T47D (cell line): ENCODE measurements at regions not wholly inside any gene's neighbourhood (a gene's known extent, or its start where the extent isn't known, plus 50 kb on each side); places are given as distances from the start of the nearest gene placed in this dataset.
"Not testable (repeated sequence)": the region's sequence is repeated elsewhere in the genome, so short reads cannot be mapped to it uniquely, and the experiment has no call there.

Experiments used
- DNase-seq, 2 experiments: peaks; one replicate each; pipeline versions ENCODE4 v3.0.0 to v3.0.0-alpha.2; 2011 to 2012; ENCODE audit warnings: low read depth in 1 of 2, low spot score in 1 of 2
- JUND ChIP-seq: IDR thresholded peaks from 2 replicates; pipeline ENCODE4 v1.6.1; 2012; ENCODE audit warnings: low read depth
- in situ Hi-C: cut with HindIII; loops from 2 replicates; pipeline ENCODE4 v1.10.0; 2016; ENCODE audit warnings: low sequenced_read_pairs, low pct_unique_long_range_greater_than_20kb

DNA sequence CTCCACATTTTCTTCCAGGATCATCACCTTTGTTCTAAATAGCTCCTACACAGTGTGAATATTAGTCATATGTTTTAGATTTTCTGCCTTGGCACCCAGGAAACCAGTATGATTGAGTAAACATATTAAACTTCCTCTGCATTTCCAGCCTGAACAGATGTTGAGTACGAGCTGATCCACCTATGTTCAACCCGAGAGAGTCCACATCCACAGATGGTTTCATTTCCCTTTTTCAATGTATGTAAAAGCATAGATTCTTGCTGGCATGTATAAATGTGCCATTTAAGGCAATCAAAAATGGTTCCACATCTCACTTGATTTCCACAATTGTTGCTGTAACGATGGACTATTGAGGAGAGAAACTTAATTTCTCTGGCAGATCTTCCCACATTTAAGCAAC lies 74.2 kb downstream of the ZNF716 start:
- in situ Hi-C loops, DNase-seq: not testable (repeated sequence)

DNA sequence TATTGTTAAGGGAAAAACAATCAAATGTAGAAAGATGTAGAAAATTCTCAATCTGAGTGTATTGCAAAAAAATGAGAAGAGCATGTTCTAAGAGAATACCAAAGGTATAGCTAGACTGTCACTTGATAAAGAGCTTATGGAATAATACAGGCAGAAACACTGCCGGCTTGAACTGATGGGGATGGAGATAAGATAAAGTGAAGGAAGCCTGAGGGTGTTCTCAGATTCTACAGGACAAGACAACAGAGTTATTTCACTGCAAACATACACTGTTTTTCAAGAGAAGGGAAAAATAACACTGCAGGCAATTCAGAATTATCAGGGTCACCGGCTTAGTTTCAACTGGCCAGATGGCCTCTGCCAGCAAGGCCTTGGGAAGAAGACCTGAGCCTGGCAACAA lies 80.0 kb downstream of the ZNF716 start:
- no peak for DNase-seq
- in situ Hi-C loops = no loop called here
- TF ChIP-seq JUND = no peak

DNA sequence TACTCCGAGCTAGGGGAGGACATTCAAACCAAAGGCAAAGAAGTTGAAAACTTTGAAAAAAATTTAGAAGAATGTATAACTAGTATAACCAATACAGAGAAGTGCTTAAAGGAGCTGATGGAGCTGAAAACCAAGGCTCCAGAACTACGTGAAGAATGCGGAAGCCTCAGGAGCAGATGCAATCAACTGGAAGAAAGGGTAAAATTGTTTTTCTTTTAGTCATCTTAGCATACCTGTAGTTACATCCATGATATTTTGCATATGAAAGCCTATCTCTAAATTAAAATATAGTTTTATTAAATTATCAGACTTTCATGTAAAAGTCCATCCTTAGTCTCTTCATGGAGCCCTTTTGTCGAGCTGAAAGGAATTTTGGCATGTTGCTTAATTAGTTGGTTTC lies 90.7 kb downstream of the ZNF716 start:
- peak; percentile 61 for TF ChIP-seq JUND

DNA sequence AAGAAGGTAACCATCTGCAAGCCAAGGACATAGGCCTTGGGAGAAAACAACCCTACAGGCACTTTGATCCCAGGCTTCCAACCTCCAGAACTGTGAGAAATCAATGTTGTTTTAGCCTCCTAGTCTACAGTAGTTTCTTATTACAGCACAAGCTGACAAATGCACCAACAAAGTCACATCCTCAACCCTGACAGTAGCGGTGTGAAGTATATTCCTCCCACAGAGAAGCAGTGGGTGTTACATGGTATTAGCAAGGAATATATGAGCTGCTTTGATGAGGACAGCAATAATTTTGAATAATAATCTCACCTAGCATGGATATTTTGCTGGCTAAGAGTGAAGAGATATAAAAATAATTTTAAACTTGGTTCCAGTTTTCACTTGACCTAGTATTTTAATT lies 92.4 kb downstream of the ZNF716 start:
- DNase-seq, in situ Hi-C loops: not testable (repeated sequence)

More for the DNA sequence above, 90.7 kb downstream of the ZNF716 start:
- DNase-seq = peak in 1 of 2 experiments; percentile 73
- in situ Hi-C loops = not testable (repeated sequence)

DNA sequence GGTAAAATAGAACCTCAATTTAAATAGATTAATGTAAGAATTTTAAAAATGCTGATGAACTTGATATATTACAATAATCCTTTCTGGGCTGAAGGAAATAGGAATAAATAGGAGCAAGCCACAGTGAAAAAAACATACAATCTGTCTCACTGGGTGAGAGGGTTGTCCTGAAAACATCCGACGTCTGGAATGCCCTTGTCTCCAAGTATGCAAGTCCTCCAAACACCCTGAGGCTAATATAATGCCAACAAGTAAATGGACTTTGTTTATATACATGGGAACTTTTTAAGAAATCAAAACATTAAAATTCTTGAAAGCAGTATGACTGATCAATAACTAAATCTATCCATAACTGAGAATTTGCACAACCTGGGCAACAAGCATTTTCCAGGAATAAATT lies 97.4 kb downstream of the ZNF716 start:
- in situ Hi-C loops = not testable (repeated sequence)
- DNase-seq = peak in 1 of 2 experiments; percentile 68

DNA sequence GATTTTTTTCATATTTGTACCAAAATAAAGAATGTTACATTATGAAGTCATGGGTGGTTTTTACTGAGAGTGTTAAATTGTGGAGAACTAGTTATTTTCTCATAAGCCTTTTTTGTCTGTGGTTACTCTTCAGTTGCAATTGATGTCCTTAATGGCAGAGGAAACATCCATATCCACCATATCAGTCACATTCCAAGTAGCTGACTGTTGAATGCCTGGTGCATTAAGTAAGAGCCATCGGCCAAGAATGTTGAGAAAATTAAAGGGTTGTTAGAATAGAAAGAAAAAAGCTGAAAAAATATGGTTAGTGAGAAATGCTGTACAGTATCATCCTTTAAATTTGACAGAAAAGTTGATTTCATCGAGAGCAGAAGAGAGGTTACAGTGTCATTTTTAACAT lies 100.0 kb downstream of the ZNF716 start:
- DNase-seq, in situ Hi-C loops: not testable (repeated sequence)

DNA sequence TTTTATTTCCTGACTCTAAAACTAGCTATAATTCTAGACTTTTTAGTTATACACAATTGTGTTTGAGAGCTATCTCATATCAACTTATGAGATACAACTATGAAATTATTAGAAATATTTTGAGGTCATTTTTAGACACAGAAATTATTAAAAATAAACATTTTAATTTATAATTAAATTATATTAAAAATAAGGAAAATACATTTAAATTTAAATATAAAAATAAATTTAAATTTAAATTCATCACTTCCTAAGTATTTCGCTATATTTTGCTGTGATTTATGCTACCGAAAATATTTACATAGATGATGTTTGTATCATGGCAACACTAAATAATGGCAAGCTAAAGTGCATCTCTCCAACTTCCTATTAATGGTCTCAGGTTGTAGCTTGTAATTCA lies 105.7 kb downstream of the ZNF716 start:
- in situ Hi-C loops = not testable (repeated sequence)

DNA sequence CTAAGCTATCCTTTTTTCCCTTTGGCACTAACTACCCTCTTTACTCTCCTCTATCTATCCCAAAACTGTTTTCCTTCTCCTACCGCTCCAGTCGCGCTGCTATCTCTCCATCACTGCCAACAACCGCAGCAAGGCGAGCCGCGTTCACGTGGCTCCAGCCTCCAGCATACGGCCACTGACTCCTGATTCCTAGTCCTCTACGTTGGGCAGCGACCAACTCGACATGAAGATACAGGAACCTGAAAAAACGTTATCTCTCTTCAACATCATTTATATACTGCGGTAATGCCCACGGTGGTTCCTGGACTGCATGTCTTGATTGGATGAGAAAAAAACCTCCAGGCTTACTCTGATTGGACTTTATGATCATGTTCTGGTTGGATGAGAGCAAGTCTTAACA lies 129.5 kb downstream of the ZNF716 start:
- DNase-seq = peak in 1 of 2 experiments; percentile 41
- in situ Hi-C loops = no loop called here
- TF ChIP-seq JUND = no peak

More for the DNA sequence above, 105.7 kb downstream of the ZNF716 start:
- DNase-seq = not testable (repeated sequence)
